KMS-11 (cell line): ENCODE measurements at regions not wholly inside any gene's neighbourhood (a gene's known extent, or its start where the extent isn't known, plus 50 kb on each side); places are given as distances from the start of the nearest gene placed in this dataset.

ENCODE experiments used
- H2AFZ ChIP-seq: fragments of 200-600 bp; sonication (generic); 2 replicates; pipeline ENCODE4 v1.6.1; 2016; ENCODE audit warnings: antibody characterized with exemption, mixed run types, low read depth
- H3K27ac ChIP-seq: fragments of 200-600 bp; sonication (generic); 2 replicates; pipeline ENCODE4 v1.6.1; 2016; ENCODE audit warnings: mild to moderate bottlenecking, mixed run types
- H3K27me3 ChIP-seq: fragments of 200-600 bp; sonication (generic); 2 replicates; pipeline ENCODE4 v1.6.1; 2017; ENCODE audit warnings: mild to moderate bottlenecking, low read depth, mixed run types, moderate library complexity; ENCODE audit not compliant: insufficient read depth
- H3K36me3 ChIP-seq: fragments of 200-600 bp; sonication (generic); 2 replicates; pipeline ENCODE4 v1.6.1; 2017; ENCODE audit warnings: mild to moderate bottlenecking, mixed run types; ENCODE audit not compliant: insufficient read depth
- H3K4me1 ChIP-seq: fragments of 200-600 bp; sonication (generic); 2 replicates; pipeline ENCODE4 v1.6.1; 2016; ENCODE audit warnings: mild to moderate bottlenecking, low read depth, mixed run types; ENCODE audit not compliant: poor library complexity, severe bottlenecking
- H3K4me2 ChIP-seq: fragments of 200-600 bp; sonication (generic); 2 replicates; pipeline ENCODE4 v1.7.0; 2016; ENCODE audit warnings: mild to moderate bottlenecking, mixed run types
- H3K4me3 ChIP-seq: fragments of 200-600 bp; sonication (generic); IDR thresholded peaks from 2 replicates; pipeline ENCODE4 v1.6.1; 2017; ENCODE audit warnings: low read depth, low read length, mixed read lengths; ENCODE audit not compliant: insufficient read depth
- H3K79me2 ChIP-seq: fragments of 200-600 bp; sonication (generic); 2 replicates; pipeline ENCODE4 v1.6.1; 2016; ENCODE audit warnings: low read depth, mixed run types; ENCODE audit not compliant: insufficient read depth
- H3K9ac ChIP-seq: fragments of 200-600 bp; sonication (generic); 2 replicates; pipeline ENCODE4 v1.6.1; 2016; ENCODE audit warnings: mild to moderate bottlenecking, mixed run types
- H4K20me1 ChIP-seq: fragments of 200-600 bp; sonication (generic); 2 replicates; pipeline ENCODE4 v1.6.1; 2016; ENCODE audit warnings: mild to moderate bottlenecking, mixed run types; ENCODE audit not compliant: insufficient read depth
- CTCF ChIP-seq: fragments of 200-600 bp; sonication (generic); conservative IDR thresholded peaks from 2 replicates; pipeline ENCODE4 v1.6.1; 2017; ENCODE audit warnings: low read depth, mild to moderate bottlenecking, antibody characterized with exemption, low read length, moderate library complexity, mixed read lengths

GRCh38 chr2:59428940-59429339, 1124.5 kb downstream of the BCL11A start:
- Histone ChIP-seq H3K4me1 (no peaks in the 10 kb centered on the region), H4K20me1 (no peaks in the 10 kb centered on the region), H3K9ac (no peak overlapping the region), H3K4me3 (no peak overlapping the region), H3K27ac (no peak overlapping the region), H2AFZ (no peak overlapping the region), H3K36me3 (no peaks in the 10 kb centered on the region), H3K79me2 (no peaks in the 10 kb centered on the region), H3K27me3 (no peaks in the 10 kb centered on the region), H3K4me2 (no peak overlapping the region)
- TF ChIP-seq CTCF, result no peak

GRCh38 chr2:59427980-59428379, 1125.5 kb downstream of the BCL11A start:
- Histone ChIP-seq H3K4me2 (no peak overlapping the region), H2AFZ (no peak overlapping the region), H3K36me3 (no peaks in the 10 kb centered on the region), H3K27me3 (no peaks in the 10 kb centered on the region), H3K27ac (no peak overlapping the region), H4K20me1 (no peaks in the 10 kb centered on the region), H3K9ac (no peak overlapping the region), H3K79me2 (no peaks in the 10 kb centered on the region), H3K4me3 (no peak overlapping the region), H3K4me1 (no peaks in the 10 kb centered on the region)
- TF ChIP-seq CTCF, result no peak

- Histone ChIP-seq H3K36me3 (no peaks in the 10 kb centered on the region), H3K4me2 (no peak overlapping the region), H3K79me2 (no peaks in the 10 kb centered on the region), H3K27me3 (no peaks in the 10 kb centered on the region), H3K4me1 (no peaks in the 10 kb centered on the region), H4K20me1 (no peaks in the 10 kb centered on the region), H3K27ac (no peak overlapping the region), H2AFZ (no peak overlapping the region), H3K4me3 (no peak overlapping the region), H3K9ac (no peak overlapping the region)
- TF ChIP-seq CTCF, result no peak
These were observed 1128.2 kb downstream of the BCL11A start for GRCh38 chr2:59425247-59425646.

GRCh38 chr2:59413751-59414570, 1139.5 kb downstream of the BCL11A start:
- Histone ChIP-seq H2AFZ (no peak overlapping the region), H3K27me3 (no peaks in the 10 kb centered on the region), H3K4me3 (no peak overlapping the region), H3K4me2 (no peak overlapping the region), H3K36me3 (no peaks in the 10 kb centered on the region), H4K20me1 (no peaks in the 10 kb centered on the region), H3K9ac (no peak overlapping the region), H3K27ac (no peak overlapping the region), H3K79me2 (no peaks in the 10 kb centered on the region), H3K4me1 (no peaks in the 10 kb centered on the region)
- no peak for TF ChIP-seq CTCF
